ENCODE measurements at regions not wholly inside any gene's neighbourhood (a gene's known extent, or its start where the extent isn't known, plus 50 kb on each side); places are given as distances from the start of the nearest gene placed in this dataset.

- no peak overlapping the region for H3K4me3 ChIP-seq (ENCODE audit: low read depth, low read length)
- no peak for DNase-seq (ENCODE audit: low read depth)
- TF ChIP-seq, protein P1, sequence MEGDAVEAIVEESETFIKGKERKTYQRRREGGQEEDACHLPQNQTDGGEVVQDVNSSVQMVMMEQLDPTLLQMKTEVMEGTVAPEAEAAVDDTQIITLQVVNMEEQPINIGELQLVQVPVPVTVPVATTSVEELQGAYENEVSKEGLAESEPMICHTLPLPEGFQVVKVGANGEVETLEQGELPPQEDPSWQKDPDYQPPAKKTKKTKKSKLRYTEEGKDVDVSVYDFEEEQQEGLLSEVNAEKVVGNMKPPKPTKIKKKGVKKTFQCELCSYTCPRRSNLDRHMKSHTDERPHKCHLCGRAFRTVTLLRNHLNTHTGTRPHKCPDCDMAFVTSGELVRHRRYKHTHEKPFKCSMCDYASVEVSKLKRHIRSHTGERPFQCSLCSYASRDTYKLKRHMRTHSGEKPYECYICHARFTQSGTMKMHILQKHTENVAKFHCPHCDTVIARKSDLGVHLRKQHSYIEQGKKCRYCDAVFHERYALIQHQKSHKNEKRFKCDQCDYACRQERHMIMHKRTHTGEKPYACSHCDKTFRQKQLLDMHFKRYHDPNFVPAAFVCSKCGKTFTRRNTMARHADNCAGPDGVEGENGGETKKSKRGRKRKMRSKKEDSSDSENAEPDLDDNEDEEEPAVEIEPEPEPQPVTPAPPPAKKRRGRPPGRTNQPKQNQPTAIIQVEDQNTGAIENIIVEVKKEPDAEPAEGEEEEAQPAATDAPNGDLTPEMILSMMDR (conservative IDR thresholded peaks at IDR 0.05; ENCODE audit: low read depth, low read length), result no peak
Observed at GRCh38 chr11:21636561-21636960, 556.3 kb upstream of the ANO5 start.

- H3K4me3 ChIP-seq (ENCODE audit: low read depth, low read length), result no peak overlapping the region
- no peak for DNase-seq (ENCODE audit: low read depth)
- TF ChIP-seq, protein P1 (conservative IDR thresholded peaks at IDR 0.05; ENCODE audit: low read depth, low read length), result no peak
Observed at GRCh38 chr11:21640491-21640890, 552.4 kb upstream of the ANO5 start.

DNA sequence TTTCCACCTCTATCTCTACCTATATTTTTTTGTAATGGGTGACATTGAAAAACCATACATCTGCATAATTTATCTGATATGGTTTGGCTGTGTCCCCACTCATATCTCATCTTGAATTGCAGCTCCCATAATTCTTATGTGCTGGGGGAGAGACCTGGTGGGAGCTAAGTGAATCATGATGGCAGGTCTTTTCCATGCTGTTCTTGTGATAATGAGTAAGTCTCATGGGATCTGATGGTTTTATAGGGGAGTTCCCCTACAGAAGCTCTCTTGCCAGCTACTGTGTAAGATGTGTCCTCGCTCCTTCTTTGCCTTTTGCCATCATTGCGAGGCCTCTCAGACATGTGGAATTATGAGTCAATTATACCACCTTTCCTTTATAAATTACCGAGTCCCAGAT is 551.0 kb upstream of the ANO5 start:
- TF ChIP-seq, protein P1 (conservative IDR thresholded peaks at IDR 0.05; ENCODE audit: low read depth, low read length), result no peak
- no peak for DNase-seq (ENCODE audit: low read depth)
- H3K4me3 ChIP-seq (ENCODE audit: low read depth, low read length), result no peak overlapping the region

GRCh38 chr11:21646351-21646750 is 546.5 kb upstream of the ANO5 start:
- TF ChIP-seq, protein P1 (conservative IDR thresholded peaks at IDR 0.05; ENCODE audit: low read depth, low read length), result no peak
- H3K4me3 ChIP-seq (ENCODE audit: low read depth, low read length), result no peak overlapping the region
- no peak for DNase-seq (ENCODE audit: low read depth)

- DNase-seq (ENCODE audit: low read depth), result no peak
- TF ChIP-seq, protein P1 (conservative IDR thresholded peaks at IDR 0.05; ENCODE audit: low read depth, low read length), result no peak
Observed at GRCh38 chr11:21650961-21651360, 541.9 kb upstream of the ANO5 start.

DNA sequence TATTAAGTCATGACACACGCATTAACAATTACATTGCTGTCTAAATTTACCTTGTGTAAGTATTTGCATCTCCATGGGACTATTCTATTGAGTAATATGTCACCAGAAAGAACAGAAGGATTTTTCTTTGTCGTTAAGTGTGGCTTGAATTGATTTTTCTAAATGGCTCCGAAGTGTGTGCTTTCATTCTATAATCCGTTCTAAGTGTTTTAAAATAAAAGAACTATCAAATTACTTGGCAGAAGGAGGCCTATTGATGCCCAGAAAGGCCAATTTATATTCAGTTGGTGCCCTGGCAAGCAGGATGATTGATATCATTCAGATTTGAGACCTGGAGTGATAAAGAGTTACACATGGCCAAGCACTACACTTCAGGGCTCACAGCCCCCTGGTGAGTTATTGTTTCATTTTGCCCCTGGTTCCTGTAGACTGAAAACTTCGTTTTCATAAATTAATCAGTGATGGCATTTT is 538.9 kb upstream of the ANO5 start:
- H3K4me3 ChIP-seq (ENCODE audit: low read depth, low read length), result no peak overlapping the region
- TF ChIP-seq, protein P1 (conservative IDR thresholded peaks at IDR 0.05; ENCODE audit: low read depth, low read length), result no peak
- DNase-seq (ENCODE audit: low read depth), result no peak

More at GRCh38 chr11:21650961-21651360, 541.9 kb upstream of the ANO5 start:
- H3K4me3 ChIP-seq (ENCODE audit: low read depth, low read length), result no peak overlapping the region

GRCh38 chr11:21656065-21656464 is 536.8 kb upstream of the ANO5 start:
- no peak overlapping the region for H3K4me3 ChIP-seq (ENCODE audit: low read depth, low read length)
- TF ChIP-seq, protein P1 (conservative IDR thresholded peaks at IDR 0.05; ENCODE audit: low read depth, low read length), result no peak
- DNase-seq (ENCODE audit: low read depth), result no peak

Measured in epithelial cell of proximal tubule (primary cell).